ENCODE measurements at regions not wholly inside any gene's neighbourhood (a gene's known extent, or its start where the extent isn't known, plus 50 kb on each side); places are given as distances from the start of the nearest gene placed in this dataset.

DNA sequence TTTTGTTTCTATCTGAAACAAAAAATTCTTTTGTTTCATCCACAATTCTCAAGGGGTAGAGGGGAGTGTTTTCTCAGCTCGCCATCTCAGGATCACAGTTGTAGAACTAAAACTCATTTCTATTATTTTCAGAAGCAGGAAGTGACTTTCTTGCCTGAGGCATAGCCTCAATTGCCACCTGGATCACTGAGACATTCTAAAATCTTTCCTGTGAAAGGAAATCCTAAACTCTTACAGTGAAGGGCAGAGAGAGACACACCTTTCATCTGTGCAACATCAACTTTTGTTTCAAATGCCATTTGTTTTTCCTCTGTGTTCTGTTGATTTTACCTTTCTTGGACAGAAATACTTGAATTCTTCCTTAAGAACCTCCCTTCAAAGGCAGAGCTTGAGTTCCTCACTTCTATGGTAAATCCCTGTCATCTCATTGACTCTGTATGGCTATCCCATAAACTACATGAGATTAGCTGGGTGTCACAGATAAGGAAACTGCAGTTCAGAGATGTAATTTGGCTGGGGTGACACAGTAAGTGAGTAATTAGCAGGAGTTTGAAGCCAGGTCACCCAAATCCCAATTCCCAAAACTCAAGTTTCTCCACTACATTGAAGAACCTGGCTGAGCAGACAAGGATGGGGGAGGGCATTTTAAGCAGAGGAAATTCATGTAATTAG, 224.4 kb upstream of the HTR2A start:
- no peaks in the 10 kb centered on the region for H3K9me3 ChIP-seq (ENCODE audit: control insufficient read depth, low read depth, low read length)
- H3K18ac ChIP-seq (ENCODE audit: insufficient read length, low read depth, low read length) = no peak overlapping the region
- H4K20me1 ChIP-seq (ENCODE audit: control insufficient read depth, insufficient read depth, insufficient read length) = no peaks in the 10 kb centered on the region
- H3K27me3 Mint-ChIP-seq (ENCODE audit: low read depth) = no peaks in the 10 kb centered on the region
- no peak for TF ChIP-seq CTCF (conservative IDR thresholded peaks at IDR 0.05)
- no peaks in the 10 kb centered on the region for H3K23me2 ChIP-seq (ENCODE audit: insufficient read length, low read depth, low read length, poor library complexity, severe bottlenecking)
- no peak overlapping the region for H2BK12ac ChIP-seq (ENCODE audit: insufficient read length, low read depth, low read length)
- no peak overlapping the region for H3K4me2 ChIP-seq (ENCODE audit: insufficient read depth, insufficient read length, low read length)
- H3T11ph ChIP-seq (ENCODE audit: low read length) = no peak overlapping the region
- H3K4me3 Mint-ChIP-seq = no peak overlapping the region
- H2BK15ac ChIP-seq (ENCODE audit: low read depth, low read length) = no peak overlapping the region
- no peak overlapping the region for H2BK120ac ChIP-seq (ENCODE audit: low read depth, low read length, poor library complexity, severe bottlenecking)
- no peak overlapping the region for H3K23ac ChIP-seq (ENCODE audit: insufficient read length, low read depth, low read length)
- no peak overlapping the region for H2AK5ac ChIP-seq (ENCODE audit: insufficient read length, low read length)
- H3K9me3 Mint-ChIP-seq = no peaks in the 10 kb centered on the region
- peak overlapping the region in 1 of 3 experiments; percentile 79; a peak in 1 of 7 replicates for H3K27ac Mint-ChIP-seq
- no peaks in the 10 kb centered on the region; the same call in 1 of the 2 replicates for H3K4me1 ChIP-seq (ENCODE audit: insufficient read depth, low read length)
- H3K79me1 ChIP-seq (ENCODE audit: insufficient read depth, low read depth, low read length, poor library complexity, severe bottlenecking) = no peaks in the 10 kb centered on the region
- no peaks in the 10 kb centered on the region for H3K79me2 ChIP-seq (ENCODE audit: insufficient read depth, low read length)
- H3K36me3 Mint-ChIP-seq (ENCODE audit: insufficient read depth in 1 of 3, low read depth in 3 of 3) = no peaks in the 10 kb centered on the region; a peak in 1 of 7 replicates
- no peak overlapping the region for H4K91ac ChIP-seq (ENCODE audit: insufficient read length, low read depth, low read length)
- no peak overlapping the region for H2BK20ac ChIP-seq (ENCODE audit: low read depth, low read length, poor library complexity, severe bottlenecking)
- no peak for DNase-seq
- no CpG with 5 or more reads among the region's 1 CpG for WGBS (ENCODE audit: extremely low coverage, insufficient read length, low lambda C conversion rate)
- H3K4ac ChIP-seq (ENCODE audit: low read depth, low read length) = no peak overlapping the region
- no peak overlapping the region for H3K27ac ChIP-seq (ENCODE audit: insufficient read length, low read depth, low read length)
- no peak overlapping the region for H4K8ac ChIP-seq (replicated peaks; ENCODE audit: insufficient read length, low read depth, low read length)
- H3K14ac ChIP-seq (ENCODE audit: insufficient read depth, low read length) = no peak overlapping the region
- H2BK5ac ChIP-seq (ENCODE audit: insufficient read length, low read length) = no peak overlapping the region
- H3K4me1 Mint-ChIP-seq = peaks cover 24 to 28% of the 10 kb centered on the region in 2 experiments
- H3K27me3 ChIP-seq (ENCODE audit: insufficient read depth, low read length) = no peaks in the 10 kb centered on the region
- no peak overlapping the region for H3K9ac ChIP-seq (ENCODE audit: extremely low read depth, insufficient read length, low read length)
- no peak overlapping the region for H3K56ac ChIP-seq (ENCODE audit: insufficient read length, low read depth, low read length)
- no peak overlapping the region for H2AFZ ChIP-seq (ENCODE audit: low read length)
- H4K5ac ChIP-seq (ENCODE audit: insufficient read length, low read depth, low read length) = no peak overlapping the region

All from H9 (cell line).